NCI-H345 treated with DMSO at 0.1 percent for 48 hours (cell line): ENCODE measurements at regions not wholly inside any gene's neighbourhood (a gene's known extent, or its start where the extent isn't known, plus 50 kb on each side); places are given as distances from the start of the nearest gene placed in this dataset.
A peak's percentile ranks its signal among the peaks of the same experiment; 100 is the strongest.

Experiments
- DNase-seq: peaks from one replicate; lab custom pipeline; 2025; ENCODE audit not compliant: unreplicated experiment; lab: John Stamatoyannopoulos, UW

GRCh38 chr12:14148489-14149270 is 167.3 kb upstream of the GRIN2B start:
- DNase-seq = no peak

DNA sequence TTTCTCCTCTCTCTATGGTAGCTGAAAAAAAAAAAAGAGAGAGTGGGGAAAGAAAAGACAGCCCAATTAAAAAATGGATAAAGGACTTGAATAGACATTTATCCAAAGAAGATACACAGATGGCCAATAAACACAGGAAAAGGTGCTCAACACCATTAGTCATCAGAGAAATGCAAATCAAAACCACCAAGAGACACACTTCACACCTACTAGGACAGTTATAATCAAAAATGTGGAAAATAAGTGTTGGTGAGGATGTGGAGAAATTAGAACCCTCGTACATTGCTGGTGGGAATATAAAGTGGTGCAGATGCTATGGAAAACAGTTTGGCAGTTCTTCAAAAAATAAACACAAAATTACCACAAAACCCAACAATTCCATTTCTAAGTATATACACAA is 172.4 kb upstream of the GRIN2B start:
- DNase-seq = no peak

GRCh38 chr12:14156606-14157005 is 175.2 kb upstream of the GRIN2B start:
- DNase-seq = no peak

GRCh38 chr12:14157088-14157747 is 175.8 kb upstream of the GRIN2B start:
- DNase-seq = no peak

DNA sequence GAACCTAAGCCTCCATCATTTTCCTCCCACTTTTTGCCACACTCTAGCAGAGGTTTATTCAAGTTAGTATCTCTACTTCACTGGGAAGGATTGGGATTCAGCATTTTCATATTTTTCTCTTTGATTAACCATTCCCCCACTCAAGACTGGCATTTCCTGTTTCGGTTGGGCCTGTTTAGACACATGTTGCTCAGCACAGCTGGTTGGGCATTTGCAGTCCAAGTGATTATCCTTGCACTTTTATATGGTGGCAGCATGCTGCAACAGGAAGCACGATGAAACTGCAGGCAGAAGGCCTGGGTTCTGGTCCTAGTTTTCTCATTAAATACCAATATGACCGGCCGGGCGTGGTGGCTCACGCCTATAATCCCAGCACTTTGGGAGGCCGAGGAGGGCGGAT is 182.9 kb upstream of the GRIN2B start:
- DNase-seq = no peak

GRCh38 chr12:14167005-14167628 is 185.7 kb upstream of the GRIN2B start:
- peak; percentile 60 for DNase-seq

DNA sequence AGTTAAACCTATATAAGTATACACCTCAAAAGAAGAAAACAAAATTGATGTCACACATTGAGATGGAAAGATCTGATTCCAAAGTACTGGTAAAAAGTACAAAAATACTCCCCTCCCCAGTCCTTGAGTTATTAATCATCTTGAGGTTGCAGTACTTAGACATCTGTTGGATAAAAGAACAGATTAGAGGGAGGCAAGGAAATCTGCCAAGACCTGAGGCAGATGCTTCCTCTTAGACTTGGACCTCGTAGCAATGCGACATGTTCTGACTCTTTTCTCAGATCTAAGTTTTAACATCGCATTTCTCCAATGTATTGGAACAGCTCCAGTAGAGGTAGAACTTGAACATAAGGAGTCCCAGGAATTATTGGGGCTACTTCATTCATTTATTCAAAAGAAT is 187.9 kb upstream of the GRIN2B start:
- no peak for DNase-seq

DNA sequence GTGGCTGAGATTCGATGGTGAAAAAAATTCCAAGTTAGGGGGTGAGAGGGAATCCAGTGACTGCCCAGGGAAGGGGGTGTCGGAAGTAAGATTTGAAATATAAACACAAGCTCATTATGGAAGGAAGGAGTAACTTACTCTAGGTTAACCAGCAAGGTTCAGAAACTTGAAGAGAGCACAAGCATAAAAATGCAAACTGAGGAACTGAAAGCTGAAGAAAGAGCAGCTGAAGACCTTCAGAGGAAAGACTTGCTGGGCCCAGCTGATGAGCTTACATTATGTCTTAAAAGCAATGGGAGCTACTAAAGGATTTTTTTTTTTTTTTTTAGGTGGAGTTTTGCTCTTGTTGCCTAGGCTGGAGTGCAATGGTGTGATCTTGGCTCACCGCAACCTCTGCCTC is 189.7 kb upstream of the GRIN2B start:
- no peak for DNase-seq

- no peak for DNase-seq
These were observed 190.3 kb upstream of the ATF7IP start for GRCh38 chr12:14175206-14175605.

DNA sequence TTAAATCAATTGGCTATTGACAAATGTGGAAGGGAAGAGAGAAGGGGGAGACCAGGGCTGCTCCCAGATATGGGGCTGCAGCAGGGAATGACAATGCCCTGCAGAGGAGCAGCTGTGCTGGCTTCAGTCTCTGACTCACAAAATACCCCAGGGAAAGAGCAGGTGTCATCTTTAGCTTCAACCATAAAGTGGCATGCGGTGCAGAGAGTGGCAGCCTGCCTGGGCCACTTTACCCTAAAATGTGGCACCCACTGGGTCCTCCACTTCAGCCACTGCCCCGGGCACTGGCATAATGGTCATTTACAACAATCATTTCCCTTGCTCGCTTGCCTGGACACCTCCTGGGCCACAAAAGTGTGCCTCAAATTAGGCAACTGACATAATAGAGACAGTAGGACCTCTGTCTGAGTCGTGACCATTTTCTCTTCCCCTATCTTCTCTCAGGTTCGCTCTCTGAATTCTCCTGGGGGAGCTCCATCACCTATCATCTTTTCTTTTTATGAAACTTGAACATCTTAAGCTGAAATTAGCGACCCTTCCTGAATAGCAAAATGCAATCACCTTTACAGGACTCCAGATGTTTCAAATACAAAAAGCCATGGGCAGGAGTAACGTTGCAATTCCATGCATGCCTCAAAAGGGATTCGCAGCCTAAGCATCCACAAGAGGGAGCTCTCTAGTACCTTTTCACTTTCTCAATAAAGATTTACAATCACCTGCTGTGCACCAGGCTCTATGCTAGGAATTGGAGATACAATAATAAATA is 179.9 kb upstream of the ATF7IP start:
- DNase-seq = peak; percentile 83

- DNase-seq = no peak
These were observed 179.3 kb upstream of the ATF7IP start for GRCh38 chr12:14186193-14186502.

DNA sequence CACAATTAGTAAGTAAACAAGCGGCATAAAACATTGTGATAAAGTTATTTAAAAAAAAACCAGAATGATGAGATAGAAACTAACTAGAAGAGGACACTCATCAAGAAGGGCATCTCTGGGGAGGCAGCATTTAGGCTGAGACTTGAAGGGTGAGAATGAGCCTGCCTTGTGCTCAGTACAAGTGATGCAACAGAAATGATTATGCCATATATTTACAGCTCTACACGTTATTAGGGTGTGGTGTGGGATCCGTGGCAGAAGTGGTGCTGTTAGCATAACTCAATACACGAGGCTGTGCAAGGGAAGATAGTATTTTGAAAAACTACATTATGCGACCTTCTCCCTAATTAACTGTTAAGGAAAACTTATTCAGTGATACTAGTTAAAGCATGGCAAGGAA is 178.5 kb upstream of the ATF7IP start:
- DNase-seq = no peak

DNA sequence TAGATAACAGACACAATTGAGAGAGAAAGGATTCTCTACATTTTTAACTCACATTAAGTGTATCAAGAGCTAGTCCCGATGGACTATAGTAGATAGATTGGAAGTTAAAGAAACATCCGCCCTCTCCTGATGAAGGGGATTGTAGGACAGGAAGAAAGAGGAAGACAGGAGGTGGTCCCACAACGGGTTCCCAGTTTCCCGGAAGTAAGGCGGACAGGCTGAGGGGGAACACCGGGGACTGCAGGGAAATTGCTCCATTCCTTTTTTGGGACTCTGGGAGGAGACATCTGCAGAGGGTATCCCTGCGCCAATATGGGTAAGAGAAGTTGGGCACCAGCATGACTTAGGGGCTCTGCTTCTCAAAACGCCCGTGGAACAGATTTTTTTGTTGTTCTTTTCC is 177.5 kb upstream of the ATF7IP start:
- DNase-seq = no peak

GRCh38 chr12:14188744-14189143 is 176.7 kb upstream of the ATF7IP start:
- DNase-seq = no peak

- DNase-seq = no peak
These were observed 174.8 kb upstream of the ATF7IP start for GRCh38 chr12:14190694-14191093.

- no peak for DNase-seq
These were observed 173.9 kb upstream of the ATF7IP start for GRCh38 chr12:14191612-14192011.

- DNase-seq = peak; percentile 60
These were observed 171.8 kb upstream of the ATF7IP start for GRCh38 chr12:14193639-14194038.

GRCh38 chr12:14194572-14194971 is 170.9 kb upstream of the ATF7IP start:
- DNase-seq = no peak

GRCh38 chr12:14199455-14200198 is 165.9 kb upstream of the ATF7IP start:
- no peak for DNase-seq

- DNase-seq = no peak
These were observed 164.9 kb upstream of the ATF7IP start for GRCh38 chr12:14200598-14200997.

- DNase-seq = no peak
These were observed 164.2 kb upstream of the ATF7IP start for GRCh38 chr12:14201291-14201690.
